ENCODE measurements at regions not wholly inside any gene's neighbourhood (a gene's known extent, or its start where the extent isn't known, plus 50 kb on each side); places are given as distances from the start of the nearest gene placed in this dataset.

DNA sequence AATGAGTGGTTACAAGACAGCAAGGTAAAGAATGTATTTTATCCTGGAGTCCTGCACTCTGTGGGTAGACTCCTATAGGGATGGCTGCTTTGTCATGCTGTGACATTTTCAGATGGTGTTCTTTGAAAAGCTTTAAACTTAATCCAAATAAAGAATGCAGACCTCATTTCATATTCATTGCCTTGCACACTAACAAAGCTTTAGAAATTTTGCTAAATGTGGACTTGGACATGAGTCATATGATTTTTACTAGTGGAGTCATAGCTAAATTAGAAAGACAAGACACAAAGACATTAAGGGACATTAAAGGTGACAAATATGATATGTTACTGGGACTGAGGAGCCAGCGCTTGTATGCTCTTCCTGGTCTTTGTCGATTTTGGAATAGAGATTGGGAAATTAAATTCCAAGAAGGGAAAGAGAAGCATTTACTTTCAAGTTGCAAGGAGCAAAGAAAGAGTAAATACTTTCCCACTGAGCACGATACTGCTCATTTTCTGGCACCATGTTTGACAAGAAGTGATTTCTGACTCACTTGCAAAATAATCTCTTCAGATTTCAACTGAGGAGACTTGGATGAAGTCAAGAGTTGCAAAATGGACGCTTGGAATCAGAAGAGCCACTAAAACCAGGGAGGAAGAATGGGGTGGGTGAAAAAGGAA lies 152.9 kb upstream of the MYOCD start:
- Histone ChIP-seq H3K27me3 (replicated peaks in 1 of 2; ENCODE audit: control insufficient read depth in 2 of 2, insufficient read depth in 2 of 2, low read length in 1 of 2) (no peaks in the 10 kb centered on the region), H3K36me3 (ENCODE audit: control insufficient read depth in 2 of 2, insufficient read depth in 2 of 2, low read length in 1 of 2) (no peaks in the 10 kb centered on the region), H3K9ac (ENCODE audit: control insufficient read depth, insufficient read depth, low read length) (no peak overlapping the region), H2AFZ (ENCODE audit: control insufficient read depth, low read depth, low read length) (no peak overlapping the region), H3K4me3 (no peak overlapping the region), H3K4me2 (ENCODE audit: control insufficient read depth, insufficient read depth) (no peak overlapping the region), H3K4me1 (ENCODE audit: control insufficient read depth, insufficient read depth, low read length) (no peaks in the 10 kb centered on the region), H3K9me3 (replicated peaks; ENCODE audit: control insufficient read depth, insufficient read depth, low read length) (no peaks in the 10 kb centered on the region), H4K20me1 (ENCODE audit: control insufficient read depth, insufficient read depth) (no peaks in the 10 kb centered on the region), H3K27ac (ENCODE audit: control insufficient read depth, insufficient read depth) (no peak overlapping the region), H3K79me2 (ENCODE audit: control insufficient read depth, insufficient read depth, low read length) (no peaks in the 10 kb centered on the region)
- ATAC-seq = no peak
- RAD21 ChIA-PET (ENCODE audit: unreplicated experiment) = no interaction called here
- no peak for FAIRE-seq
- intact Hi-C loops (cut with micrococcal nuclease; ENCODE audit: unreplicated experiment) = no loop called here
- in situ Hi-C loops (cut with MboI) = no loop called here
- POLR2A ChIA-PET = no interaction called here
- SMC1A ChIA-PET (ENCODE audit: uncharacterized antibody, unreplicated experiment) = no interaction called here
- BruUV-seq (replicated peaks) = no TSS peak
- CTCF ChIA-PET = no interaction called here
- TF ChIP-seq BCL11A (IDR thresholded peaks at IDR 0.05; ENCODE audit: low read depth, low read length) (no peak), SMAD1 (IDR thresholded peaks at IDR 0.05; ENCODE audit: low read depth, partially characterized antibody) (no peak), BHLHE40 (IDR thresholded peaks at IDR 0.05; ENCODE audit: borderline replicate concordance in 1 of 2, low read depth in 2 of 2, low read length in 1 of 2) (no peak), MYB (IDR thresholded peaks at IDR 0.05; ENCODE audit: borderline replicate concordance, low read depth, low read length) (no peak), BACH1 (IDR thresholded peaks at IDR 0.05; ENCODE audit: borderline replicate concordance) (no peak), WRNIP1 (IDR thresholded peaks at IDR 0.05; ENCODE audit: borderline replicate concordance, low read depth, low read length) (no peak), IKZF2 (IDR thresholded peaks at IDR 0.05) (no peak), CBX5 (IDR thresholded peaks at IDR 0.05; ENCODE audit: low read depth) (no peak), E2F8 (IDR thresholded peaks at IDR 0.05; ENCODE audit: low read depth, partially characterized antibody) (no peak), CHD2 (IDR thresholded peaks at IDR 0.05; ENCODE audit: borderline replicate concordance, low read depth, low read length) (no peak), NFYA (IDR thresholded peaks at IDR 0.05; ENCODE audit: borderline replicate concordance, low read depth, low read length) (no peak), GATAD2B (conservative IDR thresholded peaks at IDR 0.05; ENCODE audit: low read depth) (no peak), POLR2A (IDR thresholded peaks at IDR 0.05; ENCODE audit: low read depth, low read length) (no peak), SIX5 (IDR thresholded peaks at IDR 0.05; ENCODE audit: low read depth, low read length, severe bottlenecking) (no peak), RB1 (IDR thresholded peaks at IDR 0.05; ENCODE audit: borderline replicate concordance) (no peak), RFX5 (IDR thresholded peaks at IDR 0.05; ENCODE audit: low read depth, low read length) (no peak), PML (IDR thresholded peaks at IDR 0.05; ENCODE audit: low read length) (no peak)
- TF ChIP-seq, protein P1, sequence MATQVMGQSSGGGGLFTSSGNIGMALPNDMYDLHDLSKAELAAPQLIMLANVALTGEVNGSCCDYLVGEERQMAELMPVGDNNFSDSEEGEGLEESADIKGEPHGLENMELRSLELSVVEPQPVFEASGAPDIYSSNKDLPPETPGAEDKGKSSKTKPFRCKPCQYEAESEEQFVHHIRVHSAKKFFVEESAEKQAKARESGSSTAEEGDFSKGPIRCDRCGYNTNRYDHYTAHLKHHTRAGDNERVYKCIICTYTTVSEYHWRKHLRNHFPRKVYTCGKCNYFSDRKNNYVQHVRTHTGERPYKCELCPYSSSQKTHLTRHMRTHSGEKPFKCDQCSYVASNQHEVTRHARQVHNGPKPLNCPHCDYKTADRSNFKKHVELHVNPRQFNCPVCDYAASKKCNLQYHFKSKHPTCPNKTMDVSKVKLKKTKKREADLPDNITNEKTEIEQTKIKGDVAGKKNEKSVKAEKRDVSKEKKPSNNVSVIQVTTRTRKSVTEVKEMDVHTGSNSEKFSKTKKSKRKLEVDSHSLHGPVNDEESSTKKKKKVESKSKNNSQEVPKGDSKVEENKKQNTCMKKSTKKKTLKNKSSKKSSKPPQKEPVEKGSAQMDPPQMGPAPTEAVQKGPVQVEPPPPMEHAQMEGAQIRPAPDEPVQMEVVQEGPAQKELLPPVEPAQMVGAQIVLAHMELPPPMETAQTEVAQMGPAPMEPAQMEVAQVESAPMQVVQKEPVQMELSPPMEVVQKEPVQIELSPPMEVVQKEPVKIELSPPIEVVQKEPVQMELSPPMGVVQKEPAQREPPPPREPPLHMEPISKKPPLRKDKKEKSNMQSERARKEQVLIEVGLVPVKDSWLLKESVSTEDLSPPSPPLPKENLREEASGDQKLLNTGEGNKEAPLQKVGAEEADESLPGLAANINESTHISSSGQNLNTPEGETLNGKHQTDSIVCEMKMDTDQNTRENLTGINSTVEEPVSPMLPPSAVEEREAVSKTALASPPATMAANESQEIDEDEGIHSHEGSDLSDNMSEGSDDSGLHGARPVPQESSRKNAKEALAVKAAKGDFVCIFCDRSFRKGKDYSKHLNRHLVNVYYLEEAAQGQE (IDR thresholded peaks at IDR 0.05; ENCODE audit: low read depth, low read length) = no peak
- WGBS (ENCODE audit: insufficient coverage, insufficient replicate concordance, low lambda C conversion rate, missing lambda C conversion rate) = 10% methylated on average over 4 of the region's 4 CpGs
- no peak for DNase-seq (ENCODE audit: low read depth, low spot score)

Data from GM12878 (cell line).